Activated CD4-positive, alpha-beta memory T cell treated with anti-CD3 and anti-CD28 coated beads, Interleukin-2, amount 10 ng/mL, durations not matched to agents 7 days and 5 days (primary cell): ENCODE measurements at regions not wholly inside any gene's neighbourhood (a gene's known extent, or its start where the extent isn't known, plus 50 kb on each side); places are given as distances from the start of the nearest gene placed in this dataset.

Source experiments
- CTCF ChIA-PET: fragments of 350-600 bp; sonication (Branson Sonifier 250); formaldehyde crosslinking; loops from one replicate; lab custom pipeline; 2021; ENCODE audit warnings: antibody characterized with exemption, inconsistent platforms; lab: Charles Lee
- POLR2A ChIA-PET: fragments of 350-600 bp; sonication (Branson Sonifier 250); formaldehyde crosslinking; loops from one replicate; lab custom pipeline; 2021; ENCODE audit warnings: antibody characterized with exemption; lab: Charles Lee
- DNase-seq: peaks from one replicate; pipeline ENCODE4 v3.0.0-alpha.2; 2020
- H3K27ac Mint-ChIP-seq: one replicate; pipeline ENCODE4 v1.8.0; 2021; ENCODE audit warnings: mild to moderate bottlenecking, mixed read lengths
- H3K27me3 Mint-ChIP-seq: one replicate; pipeline ENCODE4 v1.8.0; 2021; ENCODE audit warnings: mixed read lengths
- H3K36me3 Mint-ChIP-seq: one replicate; pipeline ENCODE4 v1.8.0; 2021; ENCODE audit warnings: low read depth, mixed read lengths
- H3K4me1 Mint-ChIP-seq: one replicate; pipeline ENCODE4 v1.8.0; 2021; ENCODE audit warnings: mixed read lengths
- H3K4me3 Mint-ChIP-seq: one replicate; pipeline ENCODE4 v1.8.0; 2021; ENCODE audit warnings: mild to moderate bottlenecking, mixed read lengths
- H3K9me3 Mint-ChIP-seq: one replicate; pipeline ENCODE4 v1.8.0; 2021; ENCODE audit warnings: mixed read lengths

DNA sequence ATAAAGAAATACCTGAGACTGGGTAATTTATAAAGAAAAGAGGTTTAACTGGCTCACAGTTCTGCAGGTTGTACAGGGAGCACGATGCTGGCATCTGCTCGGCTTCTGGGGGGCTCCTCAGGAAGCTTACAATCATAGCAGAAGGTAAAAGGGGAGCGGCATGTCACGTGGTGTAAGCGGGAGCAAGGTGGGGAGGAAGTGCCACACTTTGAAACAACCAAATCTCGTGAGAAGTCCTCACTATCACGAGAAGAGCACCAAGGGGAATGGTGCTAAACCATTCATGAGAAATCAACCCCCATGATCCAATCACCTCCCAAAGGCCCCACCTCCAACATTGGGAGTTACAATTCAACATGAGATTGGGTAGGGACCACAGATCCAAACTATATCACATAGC is 67.7 kb downstream of the AKR1B1 start:
- Mint-ChIP-seq H3K9me3 (no peaks in the 10 kb centered on the region), H3K27me3 (peaks cover 11% of the 10 kb centered on the region), H3K27ac (no peak overlapping the region), H3K4me3 (no peak overlapping the region), H3K4me1 (no peaks in the 10 kb centered on the region), H3K36me3 (no peaks in the 10 kb centered on the region)
- ChIA-PET CTCF (no interaction called here), POLR2A (no interaction called here)
- no peak for DNase-seq

DNA sequence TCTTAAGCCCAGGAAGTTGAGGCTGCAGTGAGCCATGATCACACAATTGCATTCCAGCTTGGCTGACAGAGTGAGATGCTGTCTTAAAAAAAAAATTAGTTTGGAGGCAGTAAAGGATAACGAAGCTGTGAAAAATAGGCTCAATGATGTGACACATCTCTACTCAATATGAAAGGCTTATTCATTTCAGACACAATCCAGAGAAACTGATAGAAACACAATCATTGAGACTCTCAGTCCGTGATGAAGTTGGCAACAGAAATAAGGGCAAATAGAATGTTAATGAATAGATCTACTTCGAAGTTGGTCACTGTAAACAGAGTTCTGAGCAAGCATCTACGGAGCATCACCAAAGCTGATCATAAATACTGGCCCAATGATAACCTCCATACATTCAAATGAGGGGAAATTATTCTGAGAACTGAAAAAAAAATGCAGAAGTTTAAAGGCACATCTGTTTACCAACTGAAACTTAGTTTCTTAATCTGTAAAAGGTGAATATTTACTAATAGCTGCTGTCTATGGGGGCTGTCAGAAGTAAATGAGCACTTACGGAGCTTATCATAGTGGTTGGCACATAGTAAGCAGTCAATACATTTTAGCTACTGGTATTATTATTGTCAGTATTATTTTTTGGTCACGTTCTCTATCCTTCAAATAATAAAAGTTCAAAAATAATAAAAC is 70.4 kb downstream of the AKR1B1 start:
- Mint-ChIP-seq H3K9me3 (no peaks in the 10 kb centered on the region), H3K4me1 (no peaks in the 10 kb centered on the region), H3K36me3 (no peaks in the 10 kb centered on the region), H3K4me3 (no peak overlapping the region), H3K27ac (no peak overlapping the region), H3K27me3 (peaks cover 8% of the 10 kb centered on the region)
- POLR2A ChIA-PET, result no interaction called here
- DNase-seq, result no peak
- CTCF ChIA-PET, result no interaction called here

DNA sequence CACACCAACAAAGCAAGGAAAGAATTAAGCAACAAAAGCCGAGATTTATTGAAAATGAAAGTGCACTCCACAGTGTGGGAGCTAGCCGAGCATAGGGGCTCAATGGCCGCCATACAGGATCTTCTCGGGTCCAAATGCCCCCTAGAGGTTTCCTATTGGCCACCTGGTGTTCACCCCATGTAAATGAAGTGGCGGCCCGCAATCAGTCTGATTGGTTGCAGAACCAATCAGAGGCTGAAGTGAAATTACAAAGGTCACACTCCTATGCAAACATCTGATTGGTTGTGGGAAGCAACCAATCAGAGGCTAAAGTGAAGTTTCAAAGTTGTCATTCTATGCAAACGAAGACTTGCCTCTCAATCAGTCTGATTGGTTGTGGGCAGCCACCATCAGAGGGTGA is 61.8 kb upstream of the SLC35B4 start:
- H3K9me3 Mint-ChIP-seq, result peaks cover 1% of the 10 kb centered on the region
- no peaks in the 10 kb centered on the region for H3K27me3 Mint-ChIP-seq
- POLR2A ChIA-PET, result no interaction called here
- no peaks in the 10 kb centered on the region for H3K36me3 Mint-ChIP-seq
- CTCF ChIA-PET, result no interaction called here
- no peak overlapping the region for H3K27ac Mint-ChIP-seq
- no peaks in the 10 kb centered on the region for H3K4me1 Mint-ChIP-seq
- DNase-seq, result no peak
- H3K4me3 Mint-ChIP-seq, result no peak overlapping the region

DNA sequence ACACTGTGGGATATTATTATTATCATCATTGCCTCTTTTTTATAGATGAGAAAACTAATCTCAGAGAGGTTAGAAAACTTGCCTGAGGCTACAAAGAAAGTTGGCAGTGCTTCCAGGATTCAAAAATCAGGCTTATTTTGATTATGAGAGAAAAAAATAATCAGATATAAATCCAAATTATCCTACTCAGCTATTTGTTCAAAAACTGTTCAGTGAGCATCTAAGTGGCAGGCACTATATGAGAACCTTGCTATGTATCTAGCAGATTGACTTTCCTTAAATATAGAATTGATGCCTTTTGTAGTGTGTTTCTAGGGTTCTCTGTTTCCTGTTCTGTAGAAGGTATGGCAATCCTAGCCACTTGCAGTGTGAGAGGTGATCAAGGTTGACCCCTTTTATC is 60.0 kb upstream of the SLC35B4 start:
- Mint-ChIP-seq H3K36me3 (no peaks in the 10 kb centered on the region), H3K4me1 (no peaks in the 10 kb centered on the region), H3K4me3 (no peak overlapping the region), H3K9me3 (peaks cover 1% of the 10 kb centered on the region), H3K27me3 (no peaks in the 10 kb centered on the region), H3K27ac (no peak overlapping the region)
- DNase-seq, result no peak
- ChIA-PET POLR2A (no interaction called here), CTCF (no interaction called here)

DNA sequence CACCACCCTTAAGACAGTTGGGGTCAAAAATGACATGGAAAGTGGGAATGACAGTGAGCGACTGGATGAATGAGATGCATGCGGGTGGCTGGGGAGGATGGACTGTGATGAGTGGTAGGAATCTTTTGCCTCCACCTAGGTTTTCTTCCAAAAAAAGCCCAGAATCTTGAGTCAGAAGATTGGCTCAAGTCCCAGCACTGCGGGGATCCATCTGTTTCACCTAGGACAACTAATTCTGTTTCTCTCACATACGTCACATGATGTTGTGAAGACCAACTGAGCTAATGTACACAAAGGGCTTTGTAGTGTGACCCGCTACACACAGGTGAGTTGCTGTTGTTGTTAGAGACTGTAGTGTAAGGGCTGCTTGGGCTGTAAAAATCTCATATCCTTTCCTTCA is 58.5 kb upstream of the SLC35B4 start:
- H3K9me3 Mint-ChIP-seq, result no peaks in the 10 kb centered on the region
- no peaks in the 10 kb centered on the region for H3K4me1 Mint-ChIP-seq
- DNase-seq, result no peak
- peaks cover 1% of the 10 kb centered on the region for H3K27me3 Mint-ChIP-seq
- POLR2A ChIA-PET, result no interaction called here
- no peak overlapping the region for H3K4me3 Mint-ChIP-seq
- H3K36me3 Mint-ChIP-seq, result no peaks in the 10 kb centered on the region
- no peak overlapping the region for H3K27ac Mint-ChIP-seq
- CTCF ChIA-PET, result no interaction called here

DNA sequence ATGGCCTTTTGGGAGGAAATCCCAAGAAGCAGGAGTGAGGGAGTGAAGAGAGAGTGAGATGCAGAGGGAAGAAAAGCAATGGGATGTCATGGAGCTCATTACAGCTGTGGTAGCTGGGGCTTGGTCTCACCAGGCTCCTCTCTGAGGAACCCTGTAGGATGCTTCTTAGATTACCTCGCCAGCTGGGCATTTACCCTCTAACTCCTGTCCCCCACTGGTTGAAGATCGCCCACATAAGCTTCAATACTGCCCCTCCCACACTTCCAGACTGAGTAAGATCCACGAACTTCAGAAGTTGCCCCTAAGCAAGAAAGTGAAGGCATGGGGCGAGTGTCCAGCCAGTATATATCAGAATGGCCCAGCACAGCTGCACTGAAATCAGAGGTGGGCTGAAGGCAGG is 58.1 kb upstream of the SLC35B4 start:
- H3K4me1 Mint-ChIP-seq, result no peaks in the 10 kb centered on the region
- ChIA-PET POLR2A (no interaction called here), CTCF (no interaction called here)
- no peak overlapping the region for H3K27ac Mint-ChIP-seq
- DNase-seq, result no peak
- H3K9me3 Mint-ChIP-seq, result no peaks in the 10 kb centered on the region
- H3K27me3 Mint-ChIP-seq, result peaks cover 5% of the 10 kb centered on the region
- no peaks in the 10 kb centered on the region for H3K36me3 Mint-ChIP-seq
- no peak overlapping the region for H3K4me3 Mint-ChIP-seq

DNA sequence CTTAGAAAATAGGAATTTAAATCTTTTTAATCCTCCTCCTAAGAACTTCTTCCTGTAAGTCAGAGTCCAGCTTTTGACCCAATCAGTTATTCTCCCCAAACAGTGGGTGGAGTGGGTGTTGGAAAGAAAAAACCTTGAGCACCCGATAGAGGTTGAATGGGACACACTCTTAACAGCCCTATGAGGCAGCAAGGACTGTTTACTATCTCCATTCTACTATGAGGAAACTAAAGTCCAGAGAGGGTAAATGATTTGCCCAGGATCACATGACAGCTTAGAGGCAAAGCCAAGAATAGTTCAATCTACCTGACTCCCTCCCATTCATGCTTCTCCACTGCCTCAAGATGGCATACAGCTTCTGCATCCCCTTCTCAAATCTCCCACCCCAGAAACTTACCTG is 57.6 kb upstream of the SLC35B4 start:
- H3K4me1 Mint-ChIP-seq, result no peaks in the 10 kb centered on the region
- POLR2A ChIA-PET, result no interaction called here
- H3K36me3 Mint-ChIP-seq, result no peaks in the 10 kb centered on the region
- H3K9me3 Mint-ChIP-seq, result no peaks in the 10 kb centered on the region
- H3K4me3 Mint-ChIP-seq, result no peak overlapping the region
- peaks cover 5% of the 10 kb centered on the region for H3K27me3 Mint-ChIP-seq
- no peak for DNase-seq
- no peak overlapping the region for H3K27ac Mint-ChIP-seq
- CTCF ChIA-PET, result interaction anchor here (0.7 kb wide), 1 partner anchor 18 kb away, joined by 3 read pairs; no protein-coding TSS in a partner anchor

DNA sequence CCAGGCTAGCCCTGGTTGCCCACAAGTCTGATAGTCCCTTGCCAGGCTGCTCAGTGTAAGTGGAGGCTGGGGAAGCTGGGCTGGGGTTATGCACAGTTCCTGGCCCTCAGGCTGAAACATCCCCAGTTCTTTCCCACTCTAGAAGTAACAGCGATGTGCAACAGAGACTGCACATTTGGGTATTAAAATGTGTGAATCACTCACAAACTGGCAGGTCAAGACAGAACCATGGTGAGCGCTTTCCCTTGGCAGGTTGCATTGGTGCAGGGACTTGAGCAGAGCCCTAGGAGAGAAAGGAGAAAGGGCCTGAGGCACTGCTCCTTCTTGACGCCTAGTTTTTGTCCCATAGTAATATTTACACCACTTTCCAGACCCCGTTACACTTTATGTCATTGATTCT is 56.1 kb upstream of the SLC35B4 start:
- Mint-ChIP-seq H3K4me3 (no peak overlapping the region), H3K36me3 (no peaks in the 10 kb centered on the region), H3K27ac (no peak overlapping the region), H3K27me3 (peaks cover 10% of the 10 kb centered on the region), H3K4me1 (no peaks in the 10 kb centered on the region), H3K9me3 (no peaks in the 10 kb centered on the region)
- ChIA-PET POLR2A (no interaction called here), CTCF (no interaction called here)
- DNase-seq, result no peak

DNA sequence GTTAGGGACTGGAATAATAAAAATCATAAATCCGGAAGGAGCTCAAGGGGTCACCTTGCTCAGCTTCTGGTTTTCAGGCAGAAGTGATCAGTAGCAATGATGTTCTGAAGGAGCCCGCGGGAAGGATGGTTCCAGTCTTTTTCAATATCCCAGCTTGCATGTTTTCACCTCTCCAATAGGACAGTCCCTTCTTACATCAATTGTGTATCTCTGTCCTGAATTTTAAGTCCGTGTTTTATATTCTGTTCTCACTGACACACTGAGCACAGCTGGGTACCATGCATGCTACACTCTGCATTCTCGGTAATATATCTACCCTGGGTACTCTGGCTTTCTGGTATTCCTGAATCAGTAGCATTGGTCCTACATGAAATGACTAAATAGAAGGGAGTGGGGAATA is 55.2 kb upstream of the SLC35B4 start:
- Mint-ChIP-seq H3K27me3 (peaks cover 10% of the 10 kb centered on the region), H3K27ac (no peak overlapping the region), H3K36me3 (no peaks in the 10 kb centered on the region), H3K4me1 (no peaks in the 10 kb centered on the region), H3K4me3 (no peak overlapping the region), H3K9me3 (no peaks in the 10 kb centered on the region)
- ChIA-PET POLR2A (no interaction called here), CTCF (no interaction called here)
- DNase-seq, result no peak

DNA sequence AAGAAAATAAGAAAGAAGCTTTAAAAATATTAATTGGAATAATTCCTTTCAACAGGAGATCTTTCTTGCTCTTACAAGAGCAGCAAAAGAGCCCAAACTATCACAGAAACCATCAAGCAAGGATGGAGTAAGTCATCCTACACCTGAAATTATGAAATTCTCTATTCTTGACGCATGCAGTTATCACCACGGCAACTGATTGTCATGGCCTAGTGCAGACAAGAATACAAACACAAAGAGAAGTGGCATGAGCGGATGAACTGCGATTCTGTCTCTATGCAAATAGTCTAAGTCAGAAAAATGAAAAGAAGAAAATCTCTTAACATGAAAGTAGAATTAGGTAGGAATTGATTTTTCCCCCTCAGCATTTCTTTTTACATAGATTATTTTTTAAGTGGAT is 54.8 kb upstream of the SLC35B4 start:
- peaks cover 10% of the 10 kb centered on the region for H3K27me3 Mint-ChIP-seq
- ChIA-PET CTCF (no interaction called here), POLR2A (no interaction called here)
- H3K4me3 Mint-ChIP-seq, result no peak overlapping the region
- H3K9me3 Mint-ChIP-seq, result no peaks in the 10 kb centered on the region
- no peak overlapping the region for H3K27ac Mint-ChIP-seq
- no peaks in the 10 kb centered on the region for H3K4me1 Mint-ChIP-seq
- DNase-seq, result no peak
- no peaks in the 10 kb centered on the region for H3K36me3 Mint-ChIP-seq

DNA sequence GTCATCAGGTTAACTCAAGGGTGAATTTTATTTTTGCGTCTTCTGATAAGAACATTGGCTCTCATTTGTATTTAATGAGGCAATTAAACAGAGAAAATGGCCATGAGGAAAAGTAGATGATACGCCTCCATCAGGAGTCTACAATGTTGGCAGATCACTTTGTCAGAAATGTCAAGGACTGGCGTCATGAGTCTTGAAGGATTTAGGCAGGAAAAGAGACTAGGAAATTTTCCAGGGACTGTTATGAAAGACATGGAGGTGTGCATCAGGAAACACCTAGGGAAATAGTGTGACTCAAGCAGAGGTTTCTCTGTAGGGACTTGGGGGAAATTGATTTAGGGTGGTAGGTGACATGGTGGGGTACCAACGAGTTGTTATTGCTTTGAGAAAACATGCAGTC is 53.4 kb upstream of the SLC35B4 start:
- ChIA-PET CTCF (no interaction called here), POLR2A (no interaction called here)
- Mint-ChIP-seq H3K27me3 (peaks cover 14% of the 10 kb centered on the region), H3K9me3 (no peaks in the 10 kb centered on the region), H3K4me3 (no peak overlapping the region), H3K4me1 (no peaks in the 10 kb centered on the region), H3K27ac (no peak overlapping the region), H3K36me3 (no peaks in the 10 kb centered on the region)
- DNase-seq, result no peak

DNA sequence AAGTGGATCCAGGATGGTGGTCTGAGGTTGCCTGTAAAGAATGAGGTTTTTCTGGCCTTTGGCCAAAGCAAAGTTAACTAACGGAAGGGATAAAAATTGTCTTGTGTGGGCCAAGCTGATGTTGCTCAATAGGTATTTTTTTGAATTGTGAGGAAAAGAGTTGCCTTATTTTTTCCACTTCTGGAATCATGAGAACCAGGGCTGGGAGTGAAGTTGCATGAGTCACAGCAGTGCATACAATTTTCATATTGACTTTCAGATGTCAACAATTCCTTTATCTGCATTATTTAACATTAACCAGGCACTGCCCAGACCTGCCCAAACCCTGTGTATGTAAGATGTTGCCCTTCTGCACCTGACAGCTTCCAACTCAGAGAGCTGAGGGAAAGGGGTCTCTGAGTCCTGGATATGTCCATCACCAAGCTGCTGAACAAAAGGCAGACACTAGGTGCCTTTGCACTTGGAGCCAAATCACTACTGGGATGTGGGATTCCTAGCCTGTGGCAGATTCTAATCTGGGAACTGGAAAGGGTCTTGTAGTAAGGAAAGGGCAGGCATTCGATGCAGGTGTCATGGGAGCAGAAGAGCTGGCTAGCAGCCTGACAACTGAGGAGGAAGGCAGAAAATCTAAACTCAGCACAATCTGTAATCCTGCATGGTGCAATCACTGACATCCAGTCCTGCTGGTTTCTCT is 52.3 kb upstream of the SLC35B4 start:
- no peak for DNase-seq
- ChIA-PET POLR2A (no interaction called here), CTCF (interaction anchor here (1.5 kb wide), 2 partner anchors 11 to 145 kb away, joined by 3 to 5 read pairs; no protein-coding TSS in a partner anchor)
- Mint-ChIP-seq H3K4me3 (no peak overlapping the region), H3K4me1 (no peaks in the 10 kb centered on the region), H3K9me3 (no peaks in the 10 kb centered on the region), H3K36me3 (no peaks in the 10 kb centered on the region), H3K27me3 (peaks cover 16% of the 10 kb centered on the region), H3K27ac (no peak overlapping the region)

DNA sequence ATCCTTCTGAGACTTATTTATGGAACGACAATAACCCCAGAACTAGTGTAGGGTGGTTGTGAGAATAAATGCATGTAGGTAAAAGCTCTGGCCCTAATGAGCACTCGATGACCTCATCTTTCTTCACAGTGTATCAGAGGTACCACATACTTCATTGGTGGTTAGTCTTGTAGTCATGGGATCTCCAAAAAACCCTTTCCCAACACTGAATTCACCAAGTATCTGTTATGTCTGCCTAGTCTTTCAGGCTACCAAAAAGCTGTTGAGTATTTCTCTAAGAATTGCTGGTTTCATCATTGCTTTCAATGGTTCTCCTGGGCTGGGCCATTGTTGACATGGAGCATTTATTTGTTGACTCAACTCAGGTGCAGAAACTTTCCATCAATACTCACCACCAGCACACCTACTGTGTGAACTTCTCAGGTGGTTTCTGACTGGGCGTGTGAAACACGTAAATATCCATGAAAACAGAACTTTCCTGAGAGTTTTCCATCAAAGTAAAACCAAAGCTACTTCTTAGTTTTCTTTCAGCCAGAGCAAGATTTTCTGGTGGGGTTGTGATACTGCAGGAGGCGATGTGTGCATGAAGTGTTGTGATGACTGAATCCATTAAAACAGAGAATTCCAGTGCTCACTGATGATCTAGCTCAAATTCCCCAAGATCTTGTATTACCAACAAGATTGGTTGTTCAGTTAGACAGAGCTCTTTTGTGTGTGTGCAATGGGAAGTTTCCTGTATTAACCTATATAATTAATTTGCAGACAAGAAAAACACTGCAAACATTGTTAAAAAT is 51.4 kb upstream of the SLC35B4 start:
- ChIA-PET POLR2A (no interaction called here), CTCF (interaction anchor here (1.5 kb wide), 2 partner anchors 10 to 146 kb away, joined by 3 to 5 read pairs; no protein-coding TSS in a partner anchor)
- DNase-seq, result no peak
- H3K27me3 Mint-ChIP-seq, result peaks cover 16% of the 10 kb centered on the region
- no peaks in the 10 kb centered on the region for H3K9me3 Mint-ChIP-seq
- no peak overlapping the region for H3K27ac Mint-ChIP-seq
- H3K4me3 Mint-ChIP-seq, result no peak overlapping the region
- H3K36me3 Mint-ChIP-seq, result no peaks in the 10 kb centered on the region
- no peaks in the 10 kb centered on the region for H3K4me1 Mint-ChIP-seq
